K562 (cell line): ENCODE measurements at regions not wholly inside any gene's neighbourhood (a gene's known extent, or its start where the extent isn't known, plus 50 kb on each side); places are given as distances from the start of the nearest gene placed in this dataset.

Source experiments
- BDP1 ChIP-seq: IDR thresholded peaks from 3 replicates; pipeline ENCODE4 v1.6.1; 2011; ENCODE audit not compliant: insufficient read length, insufficient read depth
- CHD2 ChIP-seq: IDR thresholded peaks from 2 replicates; pipeline ENCODE4 v1.6.1; 2011; ENCODE audit warnings: low read depth, low read length
- EZH2 ChIP-seq: IDR thresholded peaks from 2 replicates; pipeline ENCODE4 v1.6.1; 2012; ENCODE audit warnings: low read depth, mild to moderate bottlenecking, inconsistent platforms, low read length, borderline replicate concordance
- FOXK2 ChIP-seq, 2 experiments: fragments of 450-650 bp; IDR thresholded peaks in 1 of 2; conservative IDR thresholded peaks in 1 of 2; 2 replicates each; pipeline ENCODE4 v1.6.1; 2016; ENCODE audit warnings: low read depth in 2 of 2, mild to moderate bottlenecking in 1 of 2
- KDM1A ChIP-seq, 2 experiments: fragments of 450-650 bp; IDR thresholded peaks; 2 replicates each; pipeline ENCODE4 v1.6.1; 2016; ENCODE audit warnings: mild to moderate bottlenecking in 2 of 2
- NR3C1 ChIP-seq: sonication (generic); formaldehyde crosslinking; IDR thresholded peaks from 2 replicates; pipeline ENCODE4 v1.8.1; 2022; ENCODE audit warnings: missing genetic modification reagents
- POLR2A ChIP-seq: fragments of 450-650 bp; conservative IDR thresholded peaks from 2 replicates; pipeline ENCODE4 v1.6.1; 2016
- TCF7L2 ChIP-seq: fragments of 150-350 bp; IDR thresholded peaks from 2 replicates; pipeline ENCODE4 v1.6.1; 2016; ENCODE audit warnings: low read depth, mild to moderate bottlenecking, low read length, moderate library complexity
- ZFX ChIP-seq: sonication (generic); formaldehyde crosslinking; IDR thresholded peaks from 2 replicates; pipeline ENCODE4 v1.8.0; 2022; ENCODE audit warnings: mild to moderate bottlenecking, missing genetic modification reagents, moderate library complexity
- ZNF79 ChIP-seq: fragments of 250-450 bp; sonication (Bioruptor Pico); IDR thresholded peaks from 2 replicates; pipeline ENCODE4 v1.4.0; 2020; ENCODE audit warnings: low read depth, mild to moderate bottlenecking, moderate library complexity
- TF ChIP-seq, protein P1 (sequence below): fragments of 250-450 bp; sonication (Bioruptor Pico); IDR thresholded peaks from 2 replicates; pipeline ENCODE4 v1.4.0; 2020; ENCODE audit warnings: mild to moderate bottlenecking
- TF ChIP-seq, protein P2 (sequence below): fragments of 450-650 bp; IDR thresholded peaks from 2 replicates; pipeline ENCODE4 v1.6.1; 2016; ENCODE audit warnings: mild to moderate bottlenecking
- TF ChIP-seq, protein P3 (sequence below): fragments of 200-800 bp; sonication (Bioruptor generic); IDR thresholded peaks from 2 replicates; pipeline ENCODE4 v1.6.1; 2016; ENCODE audit warnings: missing genetic modification characterization, missing compliant biosample characterization
- TF ChIP-seq, protein P4 (sequence below): fragments of 250-450 bp; sonication (Bioruptor Pico); IDR thresholded peaks from 2 replicates; pipeline ENCODE4 v1.8.0; 2021; ENCODE audit warnings: moderate library complexity, mild to moderate bottlenecking, inconsistent platforms

DNA sequence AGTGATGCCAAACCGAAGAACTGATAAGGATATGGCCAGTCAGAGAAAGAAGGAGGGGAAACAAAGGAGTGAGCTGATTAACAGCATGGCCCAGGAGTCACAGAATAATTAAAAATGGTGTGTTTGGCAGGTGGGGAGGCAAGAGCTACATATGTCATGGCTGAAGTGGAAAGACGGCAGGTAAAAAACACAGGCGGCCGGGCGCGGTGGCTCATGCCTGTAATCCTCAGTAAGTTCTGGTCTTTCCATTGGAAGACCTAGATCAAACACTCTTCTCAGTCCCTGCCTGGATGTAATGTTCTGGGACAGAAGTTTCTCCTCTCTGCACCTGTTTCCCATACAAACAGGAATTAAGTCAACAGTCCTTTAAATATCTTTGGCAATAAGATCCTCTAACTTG lies 503.9 kb downstream of the STIM2 start:
- TF ChIP-seq TCF7L2: no peak
- no peak for TF ChIP-seq ZNF79
- no peak for TF ChIP-seq BDP1
- TF ChIP-seq, protein P1, sequence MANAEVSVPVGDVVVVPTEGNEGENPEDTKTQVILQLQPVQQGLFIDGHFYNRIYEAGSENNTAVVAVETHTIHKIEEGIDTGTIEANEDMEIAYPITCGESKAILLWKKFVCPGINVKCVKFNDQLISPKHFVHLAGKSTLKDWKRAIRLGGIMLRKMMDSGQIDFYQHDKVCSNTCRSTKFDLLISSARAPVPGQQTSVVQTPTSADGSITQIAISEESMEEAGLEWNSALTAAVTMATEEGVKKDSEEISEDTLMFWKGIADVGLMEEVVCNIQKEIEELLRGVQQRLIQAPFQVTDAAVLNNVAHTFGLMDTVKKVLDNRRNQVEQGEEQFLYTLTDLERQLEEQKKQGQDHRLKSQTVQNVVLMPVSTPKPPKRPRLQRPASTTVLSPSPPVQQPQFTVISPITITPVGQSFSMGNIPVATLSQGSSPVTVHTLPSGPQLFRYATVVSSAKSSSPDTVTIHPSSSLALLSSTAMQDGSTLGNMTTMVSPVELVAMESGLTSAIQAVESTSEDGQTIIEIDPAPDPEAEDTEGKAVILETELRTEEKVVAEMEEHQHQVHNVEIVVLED (CRISPR knock-in tag): no peak
- TF ChIP-seq EZH2: no peak
- TF ChIP-seq, protein P2, sequence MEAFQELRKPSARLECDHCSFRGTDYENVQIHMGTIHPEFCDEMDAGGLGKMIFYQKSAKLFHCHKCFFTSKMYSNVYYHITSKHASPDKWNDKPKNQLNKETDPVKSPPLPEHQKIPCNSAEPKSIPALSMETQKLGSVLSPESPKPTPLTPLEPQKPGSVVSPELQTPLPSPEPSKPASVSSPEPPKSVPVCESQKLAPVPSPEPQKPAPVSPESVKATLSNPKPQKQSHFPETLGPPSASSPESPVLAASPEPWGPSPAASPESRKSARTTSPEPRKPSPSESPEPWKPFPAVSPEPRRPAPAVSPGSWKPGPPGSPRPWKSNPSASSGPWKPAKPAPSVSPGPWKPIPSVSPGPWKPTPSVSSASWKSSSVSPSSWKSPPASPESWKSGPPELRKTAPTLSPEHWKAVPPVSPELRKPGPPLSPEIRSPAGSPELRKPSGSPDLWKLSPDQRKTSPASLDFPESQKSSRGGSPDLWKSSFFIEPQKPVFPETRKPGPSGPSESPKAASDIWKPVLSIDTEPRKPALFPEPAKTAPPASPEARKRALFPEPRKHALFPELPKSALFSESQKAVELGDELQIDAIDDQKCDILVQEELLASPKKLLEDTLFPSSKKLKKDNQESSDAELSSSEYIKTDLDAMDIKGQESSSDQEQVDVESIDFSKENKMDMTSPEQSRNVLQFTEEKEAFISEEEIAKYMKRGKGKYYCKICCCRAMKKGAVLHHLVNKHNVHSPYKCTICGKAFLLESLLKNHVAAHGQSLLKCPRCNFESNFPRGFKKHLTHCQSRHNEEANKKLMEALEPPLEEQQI: no peak
- no peak for TF ChIP-seq ZFX
- TF ChIP-seq KDM1A (IDR thresholded peaks at IDR 0.05): no peak
- TF ChIP-seq FOXK2 (conservative IDR thresholded peaks at IDR 0.05 in 1 of 2, IDR thresholded peaks at IDR 0.05 in 1 of 2; ENCODE audit: low read depth in 2 of 2): no peak
- TF ChIP-seq, protein P3, sequence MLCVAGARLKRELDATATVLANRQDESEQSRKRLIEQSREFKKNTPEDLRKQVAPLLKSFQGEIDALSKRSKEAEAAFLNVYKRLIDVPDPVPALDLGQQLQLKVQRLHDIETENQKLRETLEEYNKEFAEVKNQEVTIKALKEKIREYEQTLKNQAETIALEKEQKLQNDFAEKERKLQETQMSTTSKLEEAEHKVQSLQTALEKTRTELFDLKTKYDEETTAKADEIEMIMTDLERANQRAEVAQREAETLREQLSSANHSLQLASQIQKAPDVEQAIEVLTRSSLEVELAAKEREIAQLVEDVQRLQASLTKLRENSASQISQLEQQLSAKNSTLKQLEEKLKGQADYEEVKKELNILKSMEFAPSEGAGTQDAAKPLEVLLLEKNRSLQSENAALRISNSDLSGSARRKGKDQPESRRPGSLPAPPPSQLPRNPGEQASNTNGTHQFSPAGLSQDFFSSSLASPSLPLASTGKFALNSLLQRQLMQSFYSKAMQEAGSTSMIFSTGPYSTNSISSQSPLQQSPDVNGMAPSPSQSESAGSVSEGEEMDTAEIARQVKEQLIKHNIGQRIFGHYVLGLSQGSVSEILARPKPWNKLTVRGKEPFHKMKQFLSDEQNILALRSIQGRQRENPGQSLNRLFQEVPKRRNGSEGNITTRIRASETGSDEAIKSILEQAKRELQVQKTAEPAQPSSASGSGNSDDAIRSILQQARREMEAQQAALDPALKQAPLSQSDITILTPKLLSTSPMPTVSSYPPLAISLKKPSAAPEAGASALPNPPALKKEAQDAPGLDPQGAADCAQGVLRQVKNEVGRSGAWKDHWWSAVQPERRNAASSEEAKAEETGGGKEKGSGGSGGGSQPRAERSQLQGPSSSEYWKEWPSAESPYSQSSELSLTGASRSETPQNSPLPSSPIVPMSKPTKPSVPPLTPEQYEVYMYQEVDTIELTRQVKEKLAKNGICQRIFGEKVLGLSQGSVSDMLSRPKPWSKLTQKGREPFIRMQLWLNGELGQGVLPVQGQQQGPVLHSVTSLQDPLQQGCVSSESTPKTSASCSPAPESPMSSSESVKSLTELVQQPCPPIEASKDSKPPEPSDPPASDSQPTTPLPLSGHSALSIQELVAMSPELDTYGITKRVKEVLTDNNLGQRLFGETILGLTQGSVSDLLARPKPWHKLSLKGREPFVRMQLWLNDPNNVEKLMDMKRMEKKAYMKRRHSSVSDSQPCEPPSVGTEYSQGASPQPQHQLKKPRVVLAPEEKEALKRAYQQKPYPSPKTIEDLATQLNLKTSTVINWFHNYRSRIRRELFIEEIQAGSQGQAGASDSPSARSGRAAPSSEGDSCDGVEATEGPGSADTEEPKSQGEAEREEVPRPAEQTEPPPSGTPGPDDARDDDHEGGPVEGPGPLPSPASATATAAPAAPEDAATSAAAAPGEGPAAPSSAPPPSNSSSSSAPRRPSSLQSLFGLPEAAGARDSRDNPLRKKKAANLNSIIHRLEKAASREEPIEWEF (CRISPR knock-in tag): no peak
- no peak for TF ChIP-seq CHD2
- no peak for TF ChIP-seq NR3C1 (CRISPR knock-in tag)
- TF ChIP-seq POLR2A: no peak
- TF ChIP-seq, protein P4, sequence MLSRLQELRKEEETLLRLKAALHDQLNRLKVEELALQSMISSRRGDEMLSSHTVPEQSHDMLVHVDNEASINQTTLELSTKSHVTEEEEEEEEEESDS (CRISPR knock-in tag): no peak
